Hepatic stellate cell (primary cell): ENCODE measurements at regions not wholly inside any gene's neighbourhood (a gene's known extent, or its start where the extent isn't known, plus 50 kb on each side); places are given as distances from the start of the nearest gene placed in this dataset.
"Not testable (repeated sequence)": the region's sequence is repeated elsewhere in the genome, so short reads cannot be mapped to it uniquely, and the experiment has no call there.

ENCODE experiments used
- DNase-seq: peaks from one replicate; pipeline ENCODE4 v3.0.0; 2011; ENCODE audit warnings: low spot score

- DNase-seq = no peak
Observed at GRCh38 chr18:70420146-70420898, 131.5 kb downstream of the SOCS6 start.

DNA sequence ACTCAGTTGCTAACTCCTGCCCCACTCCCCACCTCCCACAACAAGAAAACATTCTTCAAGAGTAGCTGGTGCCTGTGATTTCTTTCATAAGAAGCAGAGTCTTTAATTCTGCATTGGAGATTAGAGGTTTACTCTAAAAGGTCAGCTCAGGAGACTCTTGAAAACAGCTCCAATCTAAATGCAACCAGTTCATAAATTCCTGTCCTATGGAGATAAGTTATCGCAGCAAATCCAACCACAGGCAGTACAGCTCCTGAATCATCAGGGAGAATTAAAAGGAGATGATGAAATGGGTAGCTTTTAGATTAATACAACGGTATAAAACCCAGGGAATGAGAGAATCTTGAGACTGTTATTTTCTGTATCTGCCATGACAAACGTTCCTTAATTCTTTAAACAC is 130.7 kb downstream of the SOCS6 start:
- peak; percentile 46 for DNase-seq

- no peak for DNase-seq
Observed at GRCh38 chr18:70418546-70419311, 129.9 kb downstream of the SOCS6 start.

DNA sequence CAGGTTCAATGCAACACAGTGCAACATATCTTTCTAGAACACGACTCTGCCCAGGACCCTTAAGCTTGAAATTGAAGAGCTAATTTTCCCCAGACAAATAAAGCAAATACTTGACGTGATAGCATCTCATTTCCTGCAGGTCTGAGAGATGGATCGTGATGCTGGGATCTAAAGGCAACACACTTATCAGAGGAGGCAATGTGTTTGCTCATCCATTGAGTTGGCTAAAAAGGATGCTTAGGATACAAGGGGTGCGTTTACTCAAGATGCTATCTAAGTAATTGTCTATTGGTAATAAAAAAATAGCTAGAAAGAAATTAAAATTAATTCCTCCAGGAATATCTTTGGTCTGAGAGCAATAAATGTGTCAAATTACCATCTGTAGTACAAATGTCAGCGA is 129.0 kb downstream of the SOCS6 start:
- no peak for DNase-seq

- DNase-seq = no peak
Observed at GRCh38 chr18:70416496-70416895, 127.7 kb downstream of the SOCS6 start.

GRCh38 chr18:70415823-70416488 is 127.1 kb downstream of the SOCS6 start:
- DNase-seq = no peak

DNA sequence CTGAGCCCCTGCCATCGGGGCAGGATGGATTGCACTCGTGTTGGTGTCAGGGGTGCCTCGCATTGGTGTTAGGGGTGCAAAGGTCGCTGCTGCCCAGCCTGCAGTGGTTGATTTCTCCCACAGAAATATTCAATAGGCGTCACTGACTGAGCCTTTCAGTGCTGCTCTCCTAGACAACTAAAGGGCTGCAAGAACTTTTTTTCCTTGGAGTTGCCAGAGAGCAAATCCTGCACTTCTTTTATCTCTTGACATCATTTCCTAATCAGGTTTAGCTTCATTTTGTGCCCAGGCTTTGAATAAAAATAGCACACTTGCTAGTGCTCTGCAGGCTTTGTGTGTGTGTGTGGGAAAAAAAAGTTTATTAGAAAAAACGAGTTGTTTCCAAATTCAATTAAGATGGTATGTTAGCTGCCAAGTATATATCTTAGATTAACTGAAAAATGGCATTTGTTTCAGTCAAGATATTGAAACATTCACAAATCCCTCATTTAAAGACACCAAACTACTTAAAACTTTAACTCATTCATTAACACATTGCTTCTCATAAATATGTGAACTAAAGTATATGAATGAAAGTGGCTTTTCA is 125.6 kb downstream of the SOCS6 start:
- DNase-seq = no peak

DNA sequence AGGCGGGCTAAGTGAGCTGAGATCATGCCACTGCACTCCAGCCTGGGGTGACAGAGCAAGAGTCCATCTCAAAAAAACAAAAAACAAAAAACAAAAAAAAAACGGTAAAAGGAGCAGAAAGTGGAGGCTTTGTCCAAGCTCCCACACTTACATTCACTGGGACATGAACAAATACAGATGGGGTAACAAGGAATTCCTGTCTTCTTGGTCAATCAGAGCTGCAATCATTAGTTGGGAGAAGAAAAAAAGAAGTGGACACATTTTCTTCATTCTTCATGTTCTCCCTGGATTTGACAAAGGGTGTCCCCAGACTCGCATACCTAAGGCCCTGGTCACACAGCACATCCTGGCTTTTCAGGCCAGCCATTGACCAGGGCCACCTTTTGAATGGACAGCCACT is 124.6 kb downstream of the SOCS6 start:
- DNase-seq = no peak

DNA sequence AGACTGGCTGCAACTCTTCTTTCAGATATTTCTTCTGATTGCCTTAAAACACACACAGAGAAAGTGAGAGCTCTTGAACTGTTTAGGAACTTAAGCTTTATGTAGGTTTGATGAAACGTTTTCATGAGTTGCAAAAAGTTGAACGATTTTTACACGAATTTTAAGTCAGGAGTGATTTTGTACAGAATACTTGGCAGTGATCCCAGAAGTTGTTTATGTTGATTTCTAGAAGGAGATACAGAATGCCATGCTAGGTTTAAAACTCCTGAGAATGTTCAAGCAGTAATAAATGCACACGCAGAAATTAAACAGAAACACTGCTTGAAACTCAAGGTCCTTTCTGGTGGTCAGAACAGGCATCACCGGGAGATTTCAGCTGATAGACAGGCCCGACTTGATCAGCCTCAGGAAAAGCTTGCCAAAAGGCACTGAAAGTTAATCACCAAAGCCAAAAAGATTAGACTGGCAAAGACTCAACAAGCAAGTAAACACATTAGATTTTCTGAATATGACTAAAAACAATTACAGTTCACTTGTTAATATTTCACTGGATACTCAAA is 123.1 kb downstream of the SOCS6 start:
- DNase-seq = no peak

GRCh38 chr18:70411307-70411706 is 122.5 kb downstream of the SOCS6 start:
- no peak for DNase-seq

- no peak for DNase-seq
Observed at GRCh38 chr18:70405052-70405451, 116.2 kb downstream of the SOCS6 start.

GRCh38 chr18:70400476-70400875 is 111.6 kb downstream of the SOCS6 start:
- DNase-seq = no peak

DNA sequence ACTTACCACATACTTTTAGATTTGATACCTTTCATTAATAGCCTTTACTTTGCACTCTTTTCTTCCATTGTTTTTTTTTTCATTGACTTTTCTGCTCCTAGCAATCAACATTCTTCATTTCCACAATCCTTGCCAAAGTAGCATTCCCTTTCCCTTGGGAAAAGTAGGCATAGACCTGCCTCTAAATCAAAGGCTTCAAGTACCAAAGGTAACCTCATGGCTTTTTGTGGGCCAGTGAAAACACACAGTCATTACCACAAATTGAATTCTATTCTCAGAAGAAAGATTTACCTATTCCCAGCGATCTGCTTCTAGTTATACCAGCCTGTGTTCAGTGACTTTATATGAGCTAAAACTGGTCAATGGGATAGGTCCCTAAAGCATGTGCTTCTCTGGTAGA is 109.2 kb downstream of the SOCS6 start:
- no peak for DNase-seq

GRCh38 chr18:70397259-70397925 is 108.5 kb downstream of the SOCS6 start:
- DNase-seq = no peak

DNA sequence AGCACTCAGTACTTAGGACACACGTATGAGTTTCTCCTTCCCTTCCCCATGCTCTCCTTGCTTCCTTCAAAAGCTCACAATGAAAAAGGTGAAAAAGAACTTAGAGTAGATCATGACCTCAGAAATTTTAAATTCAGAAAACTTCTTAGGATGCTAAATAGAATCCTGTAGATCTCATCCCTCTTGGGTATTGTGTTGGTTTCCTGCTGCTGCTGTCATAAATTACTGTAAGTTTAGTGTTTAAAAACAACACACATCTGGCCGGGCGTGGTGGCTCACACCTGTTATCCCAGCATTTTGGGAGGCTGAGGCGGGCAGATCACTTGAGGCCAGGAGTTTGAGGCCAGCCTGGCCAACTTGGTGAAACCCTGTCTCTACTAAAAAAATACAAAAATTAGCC is 106.9 kb downstream of the SOCS6 start:
- not testable (repeated sequence) for DNase-seq

GRCh38 chr18:70394672-70395071 is 105.8 kb downstream of the SOCS6 start:
- DNase-seq = no peak

- DNase-seq = peak; percentile 20
Observed at GRCh38 chr18:70390371-70391090, 101.7 kb downstream of the SOCS6 start.

GRCh38 chr18:70389036-70389435 is 100.2 kb downstream of the SOCS6 start:
- DNase-seq = not testable (repeated sequence)

DNA sequence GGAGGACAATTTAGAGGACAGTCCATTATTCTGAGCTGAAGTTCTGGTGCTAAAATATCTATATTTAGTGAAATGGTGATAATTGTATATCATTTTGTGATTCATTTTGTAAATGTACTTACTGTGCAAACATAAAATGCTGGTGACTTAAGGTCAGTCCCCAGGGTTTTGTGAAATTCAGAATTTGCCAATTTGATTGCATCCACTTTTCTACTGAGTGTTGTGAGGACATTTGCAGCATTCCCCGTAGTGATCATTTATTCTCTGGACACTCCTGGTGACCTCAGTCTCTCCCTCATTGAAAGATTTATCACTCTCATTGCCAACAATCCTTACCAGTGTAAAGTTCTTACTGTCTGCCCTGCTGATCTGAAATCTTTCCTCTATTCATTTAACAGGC is 98.2 kb downstream of the SOCS6 start:
- DNase-seq = no peak

DNA sequence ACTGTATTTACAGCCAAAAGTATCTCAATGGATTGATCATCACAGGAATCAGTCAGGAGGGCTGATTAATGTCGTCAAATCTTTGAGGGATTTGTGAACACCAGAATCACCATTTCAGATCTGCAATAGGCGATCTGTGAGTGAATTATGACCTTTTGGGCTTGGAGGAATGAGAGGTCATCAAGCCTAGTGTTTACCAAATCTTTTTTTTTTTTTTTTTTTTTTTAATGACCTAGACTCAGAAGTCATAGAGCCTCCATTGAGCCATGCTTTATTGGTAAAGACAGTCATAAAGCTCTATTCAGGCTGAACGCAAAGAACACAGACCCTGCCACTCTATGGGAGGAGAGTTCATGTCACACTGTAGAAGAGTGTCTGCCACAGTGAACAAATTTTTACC is 97.7 kb downstream of the SOCS6 start:
- no peak for DNase-seq

DNA sequence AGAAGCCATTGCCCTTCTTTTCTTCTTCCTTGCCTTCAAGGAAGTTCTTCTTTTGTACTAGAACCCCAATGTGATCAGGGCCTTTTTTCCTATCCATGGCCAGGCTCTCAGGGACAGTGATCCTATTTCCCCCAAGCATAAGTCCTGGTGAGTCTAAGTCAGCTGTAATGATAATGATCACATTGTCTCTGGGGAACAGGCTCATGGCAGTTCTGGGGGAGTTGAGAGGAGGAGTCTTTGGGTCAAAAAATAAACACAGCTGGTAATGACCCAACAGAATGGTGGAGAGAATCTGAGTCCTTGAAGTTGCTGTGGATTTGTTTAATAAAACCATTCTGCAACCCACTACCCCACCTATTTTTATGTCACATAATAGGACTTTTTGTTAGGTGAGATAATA is 96.6 kb downstream of the SOCS6 start:
- DNase-seq = peak; percentile 42
